ENCODE measurements at regions not wholly inside any gene's neighbourhood (a gene's known extent, or its start where the extent isn't known, plus 50 kb on each side); places are given as distances from the start of the nearest gene placed in this dataset.

GRCh38 chr4:111923786-111924185 is 221.5 kb upstream of the FAM241A start:
- H3K4me3 ChIP-seq = no peak overlapping the region
- intact Hi-C loops (cut with DNase I) = no loop called here
- H3K36me3 ChIP-seq = no peaks in the 10 kb centered on the region
- no peak for TF ChIP-seq CTCF (IDR thresholded peaks at IDR 0.05)
- no peak overlapping the region for H3K27ac ChIP-seq
- no peaks in the 10 kb centered on the region for H3K9me3 ChIP-seq
- H3K4me1 ChIP-seq = no peaks in the 10 kb centered on the region
- DNase-seq (ENCODE audit: low spot score in 2 of 2) = no peak
- no peaks in the 10 kb centered on the region for H3K27me3 ChIP-seq

- Histone ChIP-seq H3K27ac (no peak overlapping the region), H3K4me1 (no peaks in the 10 kb centered on the region), H3K9me3 (no peaks in the 10 kb centered on the region), H3K27me3 (no peaks in the 10 kb centered on the region), H3K36me3 (no peaks in the 10 kb centered on the region), H3K4me3 (no peak overlapping the region)
- no peak for TF ChIP-seq CTCF (IDR thresholded peaks at IDR 0.05)
- DNase-seq (ENCODE audit: low spot score in 2 of 2) = no peak
- intact Hi-C loops (cut with DNase I) = no loop called here
Observed at GRCh38 chr4:111924696-111925095, 220.6 kb upstream of the FAM241A start.

- no peak for DNase-seq (ENCODE audit: low spot score in 2 of 2)
- Histone ChIP-seq H3K27me3 (no peaks in the 10 kb centered on the region), H3K4me1 (no peaks in the 10 kb centered on the region), H3K4me3 (no peak overlapping the region), H3K9me3 (no peaks in the 10 kb centered on the region), H3K36me3 (no peaks in the 10 kb centered on the region), H3K27ac (no peak overlapping the region)
- no peak for TF ChIP-seq CTCF (IDR thresholded peaks at IDR 0.05)
- intact Hi-C loops (cut with DNase I) = no loop called here
Observed at GRCh38 chr4:111930659-111931058, 214.6 kb upstream of the FAM241A start.

- intact Hi-C loops (cut with DNase I) = no loop called here
- no peaks in the 10 kb centered on the region for H3K27me3 ChIP-seq
- DNase-seq (ENCODE audit: low spot score in 2 of 2) = no peak
- no peaks in the 10 kb centered on the region for H3K4me1 ChIP-seq
- no peaks in the 10 kb centered on the region for H3K9me3 ChIP-seq
- H3K27ac ChIP-seq = no peak overlapping the region
- no peak overlapping the region for H3K4me3 ChIP-seq
- no peaks in the 10 kb centered on the region for H3K36me3 ChIP-seq
- TF ChIP-seq CTCF (IDR thresholded peaks at IDR 0.05) = no peak
Observed at GRCh38 chr4:111933703-111934102, 211.6 kb upstream of the FAM241A start.

- Histone ChIP-seq H3K4me1 (no peaks in the 10 kb centered on the region), H3K27ac (no peak overlapping the region), H3K4me3 (no peak overlapping the region), H3K9me3 (no peaks in the 10 kb centered on the region), H3K27me3 (no peaks in the 10 kb centered on the region), H3K36me3 (no peaks in the 10 kb centered on the region)
- TF ChIP-seq CTCF (IDR thresholded peaks at IDR 0.05) = no peak
- intact Hi-C loops (cut with DNase I) = no loop called here
- no peak for DNase-seq (ENCODE audit: low spot score in 2 of 2)
Observed at GRCh38 chr4:111934314-111934713, 210.9 kb upstream of the FAM241A start.

- Histone ChIP-seq H3K9me3 (no peaks in the 10 kb centered on the region), H3K4me3 (no peak overlapping the region), H3K4me1 (no peaks in the 10 kb centered on the region), H3K36me3 (no peaks in the 10 kb centered on the region), H3K27me3 (no peaks in the 10 kb centered on the region), H3K27ac (no peak overlapping the region)
- DNase-seq (ENCODE audit: low spot score in 2 of 2) = no peak
- intact Hi-C loops (cut with DNase I) = no loop called here
- TF ChIP-seq CTCF (IDR thresholded peaks at IDR 0.05) = no peak
Observed at GRCh38 chr4:111937368-111937767, 207.9 kb upstream of the FAM241A start.
